22Rv1 (cell line): ENCODE measurements at regions not wholly inside any gene's neighbourhood (a gene's known extent, or its start where the extent isn't known, plus 50 kb on each side); places are given as distances from the start of the nearest gene placed in this dataset.

Experiments used
- ZFX ChIP-seq: fragments of 450-650 bp; IDR thresholded peaks from 2 replicates; pipeline ENCODE4 v1.6.1; 2017; ENCODE audit warnings: antibody characterized with exemption, borderline replicate concordance
- TF ChIP-seq, protein P1 (sequence below): fragments of 450-650 bp; IDR thresholded peaks from 2 replicates; pipeline ENCODE4 v1.5.1; 2017; ENCODE audit warnings: mild to moderate bottlenecking

- TF ChIP-seq, protein P1, sequence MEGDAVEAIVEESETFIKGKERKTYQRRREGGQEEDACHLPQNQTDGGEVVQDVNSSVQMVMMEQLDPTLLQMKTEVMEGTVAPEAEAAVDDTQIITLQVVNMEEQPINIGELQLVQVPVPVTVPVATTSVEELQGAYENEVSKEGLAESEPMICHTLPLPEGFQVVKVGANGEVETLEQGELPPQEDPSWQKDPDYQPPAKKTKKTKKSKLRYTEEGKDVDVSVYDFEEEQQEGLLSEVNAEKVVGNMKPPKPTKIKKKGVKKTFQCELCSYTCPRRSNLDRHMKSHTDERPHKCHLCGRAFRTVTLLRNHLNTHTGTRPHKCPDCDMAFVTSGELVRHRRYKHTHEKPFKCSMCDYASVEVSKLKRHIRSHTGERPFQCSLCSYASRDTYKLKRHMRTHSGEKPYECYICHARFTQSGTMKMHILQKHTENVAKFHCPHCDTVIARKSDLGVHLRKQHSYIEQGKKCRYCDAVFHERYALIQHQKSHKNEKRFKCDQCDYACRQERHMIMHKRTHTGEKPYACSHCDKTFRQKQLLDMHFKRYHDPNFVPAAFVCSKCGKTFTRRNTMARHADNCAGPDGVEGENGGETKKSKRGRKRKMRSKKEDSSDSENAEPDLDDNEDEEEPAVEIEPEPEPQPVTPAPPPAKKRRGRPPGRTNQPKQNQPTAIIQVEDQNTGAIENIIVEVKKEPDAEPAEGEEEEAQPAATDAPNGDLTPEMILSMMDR, result no peak
- no peak for TF ChIP-seq ZFX
Measured at GRCh38 chr2:225821351-225821750, 421.8 kb downstream of the NYAP2 start.
